HG03159 (cell line): ENCODE measurements at regions not wholly inside any gene's neighbourhood (a gene's known extent, or its start where the extent isn't known, plus 50 kb on each side); places are given as distances from the start of the nearest gene placed in this dataset.

Experiments used
- ATAC-seq: cut with Tn5 transposase; IDR thresholded peaks from one replicate; pipeline ENCODE4 v1.9.1; 2021; ENCODE audit warnings: mild to moderate bottlenecking, moderate library complexity; ENCODE audit not compliant: unreplicated experiment

- ATAC-seq, result no peak
Measured at GRCh38 chr11:108994887-108995286, 330.0 kb downstream of the DDX10 start.

- no peak for ATAC-seq
Measured at GRCh38 chr11:108997826-108998225, 333.0 kb downstream of the DDX10 start.

- ATAC-seq, result no peak
Measured at GRCh38 chr11:109000531-109000930, 335.7 kb downstream of the DDX10 start.

- no peak for ATAC-seq
Measured at GRCh38 chr11:109001585-109001984, 336.7 kb downstream of the DDX10 start.

GRCh38 chr11:109012991-109013390, 348.1 kb downstream of the DDX10 start:
- no peak for ATAC-seq

GRCh38 chr11:109015283-109015682, 350.4 kb downstream of the DDX10 start:
- ATAC-seq, result no peak

GRCh38 chr11:109016724-109017123, 351.9 kb downstream of the DDX10 start:
- no peak for ATAC-seq

GRCh38 chr11:109017489-109017888, 352.6 kb downstream of the DDX10 start:
- no peak for ATAC-seq

- ATAC-seq, result no peak
Measured at GRCh38 chr11:109018639-109019038, 353.8 kb downstream of the DDX10 start.

GRCh38 chr11:109019342-109019936, 354.6 kb downstream of the DDX10 start:
- no peak for ATAC-seq

- no peak for ATAC-seq
Measured at GRCh38 chr11:109023036-109023435, 358.2 kb downstream of the DDX10 start.

GRCh38 chr11:109026891-109027489, 362.1 kb downstream of the DDX10 start:
- no peak for ATAC-seq

- ATAC-seq, result no peak
Measured at GRCh38 chr11:109027851-109028250, 363.0 kb downstream of the DDX10 start.

- ATAC-seq, result no peak
Measured at GRCh38 chr11:109029927-109030326, 365.1 kb downstream of the DDX10 start.

- ATAC-seq, result no peak
Measured at GRCh38 chr11:109033627-109034338, 368.9 kb downstream of the DDX10 start.

GRCh38 chr11:109034339-109034696, 369.4 kb downstream of the DDX10 start:
- ATAC-seq, result no peak

- ATAC-seq, result no peak
Measured at GRCh38 chr11:109035284-109035683, 370.4 kb downstream of the DDX10 start.

GRCh38 chr11:109036011-109036410, 371.1 kb downstream of the DDX10 start:
- ATAC-seq, result no peak

GRCh38 chr11:109037856-109038780, 373.2 kb downstream of the DDX10 start:
- ATAC-seq, result no peak

GRCh38 chr11:109039611-109040010, 374.7 kb downstream of the DDX10 start:
- ATAC-seq, result no peak

- ATAC-seq, result no peak
Measured at GRCh38 chr11:109040303-109040702, 375.4 kb downstream of the DDX10 start.
